GM21576 (cell line): ENCODE measurements at regions not wholly inside any gene's neighbourhood (a gene's known extent, or its start where the extent isn't known, plus 50 kb on each side); places are given as distances from the start of the nearest gene placed in this dataset.

Experiments used
- ATAC-seq: cut with Tn5 transposase; IDR thresholded peaks from one replicate; pipeline ENCODE4 v1.9.1; 2021; ENCODE audit warnings: mild to moderate bottlenecking, moderate library complexity; ENCODE audit not compliant: unreplicated experiment

- no peak for ATAC-seq
Observed at GRCh38 chr12:17810399-17810798, 279.6 kb downstream of the RERGL start.

DNA sequence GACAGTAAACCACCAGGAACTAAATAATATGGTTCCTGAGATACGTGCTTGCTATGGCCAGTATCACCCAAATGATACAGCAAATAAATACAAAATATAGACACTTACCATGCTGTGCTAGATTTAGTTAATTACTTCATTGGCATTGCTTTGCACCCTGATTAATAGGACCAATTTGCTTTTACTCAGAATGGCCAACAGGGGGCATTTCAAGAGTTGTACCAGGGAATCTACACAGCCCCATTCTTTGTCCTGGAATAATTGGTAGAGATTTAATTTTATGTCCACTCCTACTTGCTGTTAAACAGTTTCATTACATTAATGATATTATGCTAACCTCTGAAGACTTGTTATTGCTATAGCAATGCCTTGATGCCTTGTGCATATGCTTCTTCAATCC lies 280.8 kb downstream of the RERGL start:
- no peak for ATAC-seq

GRCh38 chr12:17802657-17803641 lies 287.0 kb downstream of the RERGL start:
- no peak for ATAC-seq

- no peak for ATAC-seq
Observed at GRCh38 chr12:17793854-17794253, 296.1 kb downstream of the RERGL start.

DNA sequence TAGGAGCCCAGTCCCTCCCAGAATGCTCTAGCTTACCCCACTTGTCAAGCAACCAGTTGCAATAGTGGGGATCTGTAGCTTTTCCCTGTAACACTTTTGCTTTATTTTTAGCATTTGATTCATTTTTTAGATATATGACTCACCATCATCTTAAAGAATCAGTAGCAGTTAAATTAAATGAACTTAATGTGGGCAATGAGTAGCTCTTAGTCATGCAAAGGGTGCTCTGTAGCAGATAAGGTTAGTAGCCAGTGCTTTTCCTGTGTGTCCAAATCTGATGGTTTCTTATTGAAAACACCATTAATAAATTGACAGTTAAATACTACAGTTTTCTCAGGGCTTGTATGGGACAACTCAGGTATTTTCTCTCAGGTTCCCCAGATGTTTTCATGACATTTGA lies 311.8 kb downstream of the RERGL start:
- no peak for ATAC-seq

- no peak for ATAC-seq
Observed at GRCh38 chr12:17763366-17763765, 326.6 kb downstream of the RERGL start.

DNA sequence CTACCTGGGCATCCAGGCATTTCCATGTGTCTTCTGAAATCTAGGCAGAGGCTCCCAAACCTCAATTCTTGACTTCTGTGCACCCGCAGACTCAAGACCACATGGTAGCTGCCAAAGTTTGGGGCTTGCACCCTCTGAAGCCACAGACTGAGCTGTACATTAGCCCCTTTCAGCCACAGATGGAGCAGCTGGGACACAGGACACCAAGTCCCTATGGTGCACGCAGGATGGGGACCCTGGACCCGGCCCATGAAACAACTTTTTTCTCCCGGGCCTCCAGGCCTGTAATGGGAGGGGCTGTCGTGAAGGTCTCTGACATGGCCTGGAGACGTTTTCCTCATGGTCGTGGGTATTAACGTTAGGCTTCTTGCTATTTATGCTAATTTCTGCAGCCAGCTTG lies 330.0 kb downstream of the RERGL start:
- no peak for ATAC-seq
